LNCaP clone FGC (cell line): ENCODE measurements at regions not wholly inside any gene's neighbourhood (a gene's known extent, or its start where the extent isn't known, plus 50 kb on each side); places are given as distances from the start of the nearest gene placed in this dataset.

Experiments used
- DNase-seq: peaks from one replicate; pipeline ENCODE4 v3.0.0-alpha.2; 2011; ENCODE audit warnings: low read depth
- H3K4me3 ChIP-seq: 2 replicates; pipeline ENCODE4 v1.5.1; 2011; ENCODE audit warnings: mild to moderate bottlenecking, low read depth, low read length, control low read depth
- TF ChIP-seq, protein P1 (sequence below): IDR thresholded peaks from 2 replicates; pipeline ENCODE4 v1.5.1; 2012; ENCODE audit warnings: mild to moderate bottlenecking; ENCODE audit not compliant: control insufficient read depth, insufficient read depth; ENCODE audit errors: extremely low read depth

DNA sequence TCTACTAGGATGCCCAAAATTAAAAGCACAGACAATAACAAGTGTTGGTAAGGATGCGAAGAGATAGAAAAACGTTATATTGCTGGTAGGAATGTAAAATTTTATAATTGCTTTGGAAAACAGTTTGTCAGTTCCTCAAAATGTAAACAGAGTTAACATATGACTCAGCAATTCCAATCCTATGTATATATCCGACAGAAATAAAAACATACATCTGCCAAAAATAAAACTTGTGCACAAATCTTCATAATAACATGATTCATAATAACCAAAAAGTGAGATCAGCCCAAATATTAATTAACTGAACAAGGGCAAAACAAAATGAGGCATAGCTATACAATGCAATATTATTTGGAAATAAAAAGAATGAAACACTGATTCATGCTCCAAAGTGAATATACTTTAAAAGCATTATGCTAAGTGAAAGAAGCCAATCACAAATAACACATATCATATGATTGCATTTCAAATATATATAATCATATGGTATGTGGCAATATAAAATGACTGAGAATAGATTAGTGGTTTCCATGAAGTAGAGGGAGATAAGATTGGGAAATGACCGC is 609.3 kb downstream of the IGSF11 start:
- no peak overlapping the region for H3K4me3 ChIP-seq
- DNase-seq: no peak
- TF ChIP-seq, protein P1, sequence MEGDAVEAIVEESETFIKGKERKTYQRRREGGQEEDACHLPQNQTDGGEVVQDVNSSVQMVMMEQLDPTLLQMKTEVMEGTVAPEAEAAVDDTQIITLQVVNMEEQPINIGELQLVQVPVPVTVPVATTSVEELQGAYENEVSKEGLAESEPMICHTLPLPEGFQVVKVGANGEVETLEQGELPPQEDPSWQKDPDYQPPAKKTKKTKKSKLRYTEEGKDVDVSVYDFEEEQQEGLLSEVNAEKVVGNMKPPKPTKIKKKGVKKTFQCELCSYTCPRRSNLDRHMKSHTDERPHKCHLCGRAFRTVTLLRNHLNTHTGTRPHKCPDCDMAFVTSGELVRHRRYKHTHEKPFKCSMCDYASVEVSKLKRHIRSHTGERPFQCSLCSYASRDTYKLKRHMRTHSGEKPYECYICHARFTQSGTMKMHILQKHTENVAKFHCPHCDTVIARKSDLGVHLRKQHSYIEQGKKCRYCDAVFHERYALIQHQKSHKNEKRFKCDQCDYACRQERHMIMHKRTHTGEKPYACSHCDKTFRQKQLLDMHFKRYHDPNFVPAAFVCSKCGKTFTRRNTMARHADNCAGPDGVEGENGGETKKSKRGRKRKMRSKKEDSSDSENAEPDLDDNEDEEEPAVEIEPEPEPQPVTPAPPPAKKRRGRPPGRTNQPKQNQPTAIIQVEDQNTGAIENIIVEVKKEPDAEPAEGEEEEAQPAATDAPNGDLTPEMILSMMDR: no peak

DNA sequence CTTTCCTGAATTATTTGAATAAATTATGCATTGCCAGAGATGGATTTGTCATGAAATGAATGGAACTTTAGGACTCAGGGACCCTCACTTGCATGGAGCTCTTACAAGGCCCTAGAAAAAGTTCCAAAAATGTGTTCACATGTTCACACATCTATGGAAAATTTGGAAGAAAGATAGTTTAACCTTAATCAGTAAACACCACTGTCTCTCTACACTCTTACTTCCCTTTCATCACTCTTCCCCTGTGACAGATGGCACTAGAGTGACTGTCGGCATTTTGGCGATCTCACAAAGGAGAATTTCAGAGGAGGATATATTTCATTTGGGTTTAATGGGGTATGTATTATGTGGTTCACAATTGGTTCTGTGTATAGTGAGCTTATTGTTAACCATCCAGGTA is 600.8 kb downstream of the IGSF11 start:
- TF ChIP-seq, protein P1: no peak
- no peak overlapping the region for H3K4me3 ChIP-seq
- no peak for DNase-seq

DNA sequence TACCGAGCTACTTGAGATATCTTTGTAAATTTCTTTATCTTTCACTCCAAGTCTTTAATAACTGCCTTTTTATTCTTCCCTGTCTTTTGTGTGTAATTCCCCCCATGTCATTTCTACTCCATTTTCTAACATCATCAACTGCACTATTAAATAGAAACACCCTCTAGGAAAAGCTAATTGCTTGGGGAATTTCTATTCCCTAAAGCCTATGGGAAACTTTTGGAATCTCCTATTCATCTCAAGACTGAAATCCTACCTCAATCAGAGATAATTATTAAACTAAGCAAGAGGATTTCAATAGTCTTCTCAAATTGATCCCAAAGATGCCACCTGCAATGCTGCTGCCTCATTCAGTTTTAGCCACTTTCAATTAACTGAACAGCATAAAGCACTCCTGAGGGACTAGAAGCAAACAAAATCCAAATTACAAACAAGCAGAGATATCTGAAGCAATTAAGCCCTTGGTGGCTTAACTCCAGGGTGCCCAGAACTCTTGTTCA is 598.7 kb downstream of the IGSF11 start:
- TF ChIP-seq, protein P1: no peak
- no peak for DNase-seq
- no peak overlapping the region for H3K4me3 ChIP-seq

DNA sequence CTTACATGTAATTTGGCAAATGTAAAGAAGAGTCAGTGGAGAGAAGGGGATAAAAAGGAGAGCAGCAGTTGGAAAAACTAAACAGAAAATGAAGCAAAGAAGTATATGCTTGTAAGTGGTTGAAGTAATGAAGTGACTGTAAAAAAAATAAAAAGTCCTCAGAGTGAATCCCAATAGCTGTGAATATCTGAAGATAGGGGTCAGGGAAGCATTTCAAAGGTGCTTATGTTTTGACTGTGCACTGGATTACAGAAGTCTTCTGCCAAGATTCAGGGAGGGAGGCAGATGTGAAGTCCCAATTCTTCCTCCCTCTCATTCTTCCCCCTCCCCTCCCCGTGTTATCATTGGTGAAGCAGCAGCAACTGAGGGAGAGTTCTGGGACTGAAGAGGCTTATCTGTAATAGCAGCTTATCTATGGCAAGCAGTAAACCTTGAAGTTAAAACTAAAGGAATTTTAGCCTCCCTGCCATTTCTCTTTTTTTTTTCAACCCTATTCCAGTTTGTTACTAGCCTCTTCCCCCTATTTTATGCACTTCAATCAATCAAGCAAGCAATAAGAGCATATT is 597.9 kb downstream of the IGSF11 start:
- no peak overlapping the region for H3K4me3 ChIP-seq
- no peak for DNase-seq
- TF ChIP-seq, protein P1: no peak

DNA sequence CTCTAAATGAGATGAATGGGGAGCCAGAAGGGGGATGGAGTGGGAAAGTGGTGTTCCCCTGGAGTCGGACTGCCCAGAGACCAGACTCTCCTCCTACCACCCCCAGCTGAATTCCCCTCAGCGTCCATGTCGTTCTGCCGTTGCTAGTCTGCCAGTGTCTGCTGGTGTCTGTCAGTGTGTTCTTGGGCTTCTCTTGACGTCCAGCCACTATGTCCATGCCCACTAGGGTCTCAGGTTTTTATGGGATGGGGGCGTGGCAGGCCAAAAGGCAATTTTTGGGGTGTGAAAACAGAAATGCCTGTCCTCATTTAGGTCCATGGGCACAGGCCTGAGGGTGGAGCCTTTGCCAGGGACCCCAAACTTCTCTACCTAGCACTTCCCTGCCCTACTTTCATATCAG is 589.6 kb downstream of the IGSF11 start:
- H3K4me3 ChIP-seq: no peak overlapping the region
- TF ChIP-seq, protein P1: no peak
- DNase-seq: no peak

DNA sequence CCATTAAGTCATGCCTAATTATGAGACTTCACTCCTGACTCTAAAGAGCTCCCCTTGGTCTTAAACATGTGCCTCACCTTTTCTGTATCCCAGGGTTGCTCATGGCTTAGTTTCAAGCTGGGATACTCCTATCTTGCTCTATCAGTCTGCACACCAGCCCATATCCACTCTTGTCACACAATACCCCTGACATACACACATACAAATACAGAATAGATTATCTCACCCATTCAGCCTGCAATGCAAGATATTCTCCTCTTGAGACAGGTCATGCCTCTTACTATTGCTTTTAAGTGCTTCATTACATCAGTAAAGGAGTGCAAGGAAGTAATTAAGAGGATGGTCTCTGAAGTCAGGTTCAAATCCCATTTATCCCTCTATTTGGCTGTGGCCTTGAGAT is 587.3 kb downstream of the IGSF11 start:
- TF ChIP-seq, protein P1: no peak
- H3K4me3 ChIP-seq: no peak overlapping the region
- DNase-seq: no peak
